Activated B cell treated with CpG ODN at 0.5 μM for 24 hours (primary cell): ENCODE measurements at regions not wholly inside any gene's neighbourhood (a gene's known extent, or its start where the extent isn't known, plus 50 kb on each side); places are given as distances from the start of the nearest gene placed in this dataset.

Experiments used
- ATAC-seq: fragments of 200-7000 bp; cut with Tn5 transposase; one replicate; pipeline ENCODE4 v1.10.0; 2021; ENCODE audit warnings: low read depth, mild to moderate bottlenecking, moderate library complexity
- CTCF ChIA-PET: fragments of 350-600 bp; sonication (Branson Sonifier 250); formaldehyde crosslinking; loops from one replicate; lab custom pipeline; 2021; ENCODE audit warnings: antibody characterized with exemption; lab: Charles Lee
- POLR2A ChIA-PET: fragments of 350-600 bp; sonication (Branson Sonifier 250); formaldehyde crosslinking; loops from one replicate; lab custom pipeline; 2021; ENCODE audit warnings: antibody characterized with exemption; lab: Charles Lee
- DNase-seq: peaks from one replicate; pipeline ENCODE4 v3.0.0; 2022
- H3K27ac Mint-ChIP-seq: one replicate; pipeline ENCODE4 v1.8.0; 2020; ENCODE audit warnings: mixed read lengths
- H3K27me3 Mint-ChIP-seq: one replicate; pipeline ENCODE4 v1.8.0; 2021; ENCODE audit warnings: mixed read lengths
- H3K36me3 Mint-ChIP-seq: one replicate; pipeline ENCODE4 v1.8.0; 2021; ENCODE audit warnings: low read depth, mixed read lengths
- H3K4me1 Mint-ChIP-seq: one replicate; pipeline ENCODE4 v1.8.0; 2021; ENCODE audit warnings: mixed read lengths
- H3K4me3 Mint-ChIP-seq: one replicate; pipeline ENCODE4 v1.8.0; 2020; ENCODE audit warnings: mild to moderate bottlenecking, mixed read lengths
- H3K9me3 Mint-ChIP-seq: one replicate; pipeline ENCODE4 v1.8.0; 2020; ENCODE audit warnings: mixed read lengths
- CTCF ChIP-seq: fragments of 200-600 bp; IDR thresholded peaks from one replicate; pipeline ENCODE4 v1.8.0; 2022; ENCODE audit warnings: antibody characterized with exemption, mild to moderate bottlenecking
- intact Hi-C: fragments of 100-400 bp; cut with micrococcal nuclease; formaldehyde crosslinking; loops from one replicate; pipeline ENCODE4 v1.15.1; 2024

GRCh38 chr6:15969236-15969778, 159.6 kb upstream of the MYLIP start:
- H3K36me3 Mint-ChIP-seq = no peaks in the 10 kb centered on the region
- no peak overlapping the region for H3K27ac Mint-ChIP-seq
- CTCF ChIA-PET = no interaction called here
- no peak for TF ChIP-seq CTCF
- DNase-seq = no peak
- intact Hi-C loops = no loop called here
- H3K4me3 Mint-ChIP-seq = no peak overlapping the region
- H3K4me1 Mint-ChIP-seq = no peaks in the 10 kb centered on the region
- H3K9me3 Mint-ChIP-seq = peaks cover 8% of the 10 kb centered on the region
- ATAC-seq = no peak
- no peaks in the 10 kb centered on the region for H3K27me3 Mint-ChIP-seq
- POLR2A ChIA-PET = no interaction called here

GRCh38 chr6:15968519-15968918, 160.4 kb upstream of the MYLIP start:
- intact Hi-C loops = no loop called here
- Mint-ChIP-seq H3K4me3 (no peak overlapping the region), H3K9me3 (peaks cover 3% of the 10 kb centered on the region), H3K27me3 (no peaks in the 10 kb centered on the region), H3K36me3 (no peaks in the 10 kb centered on the region), H3K4me1 (no peaks in the 10 kb centered on the region), H3K27ac (no peak overlapping the region)
- no peak for ATAC-seq
- DNase-seq = no peak
- CTCF ChIA-PET = no interaction called here
- TF ChIP-seq CTCF = no peak
- POLR2A ChIA-PET = no interaction called here

- H3K4me3 Mint-ChIP-seq = no peak overlapping the region
- ChIA-PET POLR2A (no interaction called here), CTCF (no interaction called here)
- H3K36me3 Mint-ChIP-seq = no peaks in the 10 kb centered on the region
- no peak for TF ChIP-seq CTCF
- no peaks in the 10 kb centered on the region for H3K27me3 Mint-ChIP-seq
- no peaks in the 10 kb centered on the region for H3K9me3 Mint-ChIP-seq
- no peak overlapping the region for H3K27ac Mint-ChIP-seq
- ATAC-seq (no peak), DNase-seq (no peak)
- intact Hi-C loops = no loop called here
- H3K4me1 Mint-ChIP-seq = no peaks in the 10 kb centered on the region
Observed at GRCh38 chr6:15966000-15966520, 162.8 kb upstream of the MYLIP start.

- H3K4me3 Mint-ChIP-seq = no peak overlapping the region
- DNase-seq (no peak), ATAC-seq (no peak)
- no peaks in the 10 kb centered on the region for H3K4me1 Mint-ChIP-seq
- H3K27ac Mint-ChIP-seq = no peak overlapping the region
- ChIA-PET POLR2A (no interaction called here), CTCF (no interaction called here)
- H3K27me3 Mint-ChIP-seq = no peaks in the 10 kb centered on the region
- H3K36me3 Mint-ChIP-seq = no peaks in the 10 kb centered on the region
- intact Hi-C loops = no loop called here
- TF ChIP-seq CTCF = no peak
- H3K9me3 Mint-ChIP-seq = no peaks in the 10 kb centered on the region
Observed at GRCh38 chr6:15962449-15962764, 166.5 kb upstream of the MYLIP start.

- H3K27ac Mint-ChIP-seq = no peak overlapping the region
- no peak for ATAC-seq
- POLR2A ChIA-PET = no interaction called here
- no peak for DNase-seq
- no peaks in the 10 kb centered on the region for H3K9me3 Mint-ChIP-seq
- no peaks in the 10 kb centered on the region for H3K27me3 Mint-ChIP-seq
- intact Hi-C loops = no loop called here
- CTCF ChIA-PET = no interaction called here
- H3K4me3 Mint-ChIP-seq = no peak overlapping the region
- TF ChIP-seq CTCF = no peak
- no peaks in the 10 kb centered on the region for H3K4me1 Mint-ChIP-seq
- H3K36me3 Mint-ChIP-seq = no peaks in the 10 kb centered on the region
Observed at GRCh38 chr6:15961635-15962448, 167.0 kb upstream of the MYLIP start.
